ENCODE measurements at regions not wholly inside any gene's neighbourhood (a gene's known extent, or its start where the extent isn't known, plus 50 kb on each side); places are given as distances from the start of the nearest gene placed in this dataset.

DNA sequence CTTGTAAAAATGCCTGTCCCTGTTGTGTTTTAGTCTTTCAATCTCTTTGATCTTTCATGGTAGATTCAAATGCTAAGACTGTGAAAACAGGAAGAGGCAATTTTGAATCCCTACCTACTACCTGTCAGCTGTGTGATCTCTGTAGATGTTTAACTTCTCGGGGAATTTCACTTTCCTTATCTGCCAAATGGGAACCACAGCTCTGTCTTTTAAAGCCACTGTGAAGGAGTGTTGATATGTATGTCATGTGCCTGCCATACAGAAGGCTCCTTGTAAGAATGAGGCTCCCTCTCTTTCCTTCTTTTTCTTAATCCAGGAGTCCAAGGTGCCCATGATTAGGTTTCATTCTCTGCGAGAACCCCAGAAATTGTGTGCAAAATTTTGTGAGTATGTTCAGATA is 139.6 kb upstream of the ADAMTS9 start:
- WGBS (ENCODE audit: insufficient coverage, insufficient replicate concordance, low lambda C conversion rate, missing lambda C conversion rate): 21% methylated on average over 2 of the region's 2 CpGs
- no TSS peak for BruUV-seq (replicated peaks)
- POLR2A ChIA-PET: no interaction called here

DNA sequence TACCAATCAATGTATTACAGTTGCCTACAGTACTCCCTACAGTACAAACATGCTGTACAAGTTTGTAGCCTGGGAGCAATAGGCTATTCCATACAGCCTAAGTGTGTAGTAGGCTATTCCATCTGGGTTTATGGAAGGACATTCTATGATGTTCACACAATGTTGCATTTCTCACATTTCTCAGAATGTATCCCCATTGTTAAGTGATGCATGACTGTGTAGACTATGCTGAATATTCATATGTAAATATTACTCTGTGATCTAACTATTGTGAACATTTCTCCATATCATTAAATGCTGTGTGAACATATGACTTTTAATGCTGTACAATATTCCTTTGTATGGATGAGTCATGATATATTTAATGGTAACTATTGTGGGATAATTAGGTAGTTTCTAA is 139.2 kb upstream of the ADAMTS9 start:
- Histone ChIP-seq H4K20me1 (ENCODE audit: control insufficient read depth, insufficient read depth) (no peaks in the 10 kb centered on the region), H3K4me3 (no peak overlapping the region), H3K79me2 (ENCODE audit: control insufficient read depth, insufficient read depth, low read length) (no peaks in the 10 kb centered on the region), H3K9ac (ENCODE audit: control insufficient read depth, insufficient read depth, low read length) (no peak overlapping the region), H3K9me3 (replicated peaks; ENCODE audit: control insufficient read depth, insufficient read depth, low read length) (no peaks in the 10 kb centered on the region), H3K4me2 (ENCODE audit: control insufficient read depth, insufficient read depth) (no peak overlapping the region), H2AFZ (ENCODE audit: control insufficient read depth, low read depth, low read length) (no peak overlapping the region), H3K27me3 (replicated peaks in 1 of 2; ENCODE audit: control insufficient read depth in 2 of 2, insufficient read depth in 2 of 2, low read length in 1 of 2) (no peaks in the 10 kb centered on the region), H3K36me3 (ENCODE audit: control insufficient read depth in 2 of 2, insufficient read depth in 2 of 2, low read length in 1 of 2) (no peaks in the 10 kb centered on the region), H3K4me1 (ENCODE audit: control insufficient read depth, insufficient read depth, low read length) (no peaks in the 10 kb centered on the region), H3K27ac (ENCODE audit: control insufficient read depth, insufficient read depth) (no peak overlapping the region)
- CTCF ChIA-PET: no interaction called here
- in situ Hi-C loops (cut with MboI) (no loop called here), intact Hi-C loops (cut with micrococcal nuclease; ENCODE audit: unreplicated experiment) (no loop called here)
- no TSS peak for BruUV-seq (replicated peaks)
- SMC1A ChIA-PET (ENCODE audit: uncharacterized antibody, unreplicated experiment): interaction anchor here (1.1 to 2.2 kb wide), 2 partner anchors 11 to 18 kb away, joined by 3 to 6 read pairs; no protein-coding TSS in a partner anchor
- ATAC-seq (no peak), DNase-seq (ENCODE audit: low read depth, low spot score) (no peak), FAIRE-seq (no peak)
- RAD21 ChIA-PET (ENCODE audit: unreplicated experiment): no interaction called here
- no peak for TF ChIP-seq MXI1 (IDR thresholded peaks at IDR 0.05; ENCODE audit: low read depth, low read length)
- POLR2A ChIA-PET: no interaction called here

More for the DNA sequence above, 139.6 kb upstream of the ADAMTS9 start:
- Histone ChIP-seq H3K4me2 (ENCODE audit: control insufficient read depth, insufficient read depth) (no peak overlapping the region), H3K9ac (ENCODE audit: control insufficient read depth, insufficient read depth, low read length) (no peak overlapping the region), H3K36me3 (ENCODE audit: control insufficient read depth in 2 of 2, insufficient read depth in 2 of 2, low read length in 1 of 2) (no peaks in the 10 kb centered on the region), H3K4me3 (no peak overlapping the region), H3K27ac (ENCODE audit: control insufficient read depth, insufficient read depth) (no peak overlapping the region), H2AFZ (ENCODE audit: control insufficient read depth, low read depth, low read length) (no peak overlapping the region), H3K27me3 (replicated peaks in 1 of 2; ENCODE audit: control insufficient read depth in 2 of 2, insufficient read depth in 2 of 2, low read length in 1 of 2) (no peaks in the 10 kb centered on the region), H3K4me1 (ENCODE audit: control insufficient read depth, insufficient read depth, low read length) (no peaks in the 10 kb centered on the region), H3K79me2 (ENCODE audit: control insufficient read depth, insufficient read depth, low read length) (no peaks in the 10 kb centered on the region), H3K9me3 (replicated peaks; ENCODE audit: control insufficient read depth, insufficient read depth, low read length) (no peaks in the 10 kb centered on the region), H4K20me1 (ENCODE audit: control insufficient read depth, insufficient read depth) (no peaks in the 10 kb centered on the region)
- TF ChIP-seq IKZF2 (IDR thresholded peaks at IDR 0.05) (0 out of 4 replicates have a peak, but pooled peaks of 1 of the 2 experiments have one; percentile 28), PKNOX1 (IDR thresholded peaks at IDR 0.05) (no peak)
- RAD21 ChIA-PET (ENCODE audit: unreplicated experiment): no interaction called here
- peak; percentile 55 for ATAC-seq
- CTCF ChIA-PET: no interaction called here
- intact Hi-C loops (cut with micrococcal nuclease; ENCODE audit: unreplicated experiment) (no loop called here), in situ Hi-C loops (cut with MboI) (no loop called here)
- DNase-seq (ENCODE audit: low read depth, low spot score): no peak
- FAIRE-seq: no peak
- SMC1A ChIA-PET (ENCODE audit: uncharacterized antibody, unreplicated experiment): interaction anchor here (0.9 to 1.1 kb wide), 2 partner anchors 15 to 17 kb away, joined by 3 to 4 read pairs; no protein-coding TSS in a partner anchor

All from GM12878 (cell line).